ENCODE measurements at regions not wholly inside any gene's neighbourhood (a gene's known extent, or its start where the extent isn't known, plus 50 kb on each side); places are given as distances from the start of the nearest gene placed in this dataset.

GRCh38 chr1:178644308-178645120 lies 80.5 kb upstream of the RALGPS2 start:
- peaks cover 3% of the 10 kb centered on the region for H3K27me3 Mint-ChIP-seq (ENCODE audit: unreplicated experiment)
- no peaks in the 10 kb centered on the region for H3K36me3 Mint-ChIP-seq (ENCODE audit: unreplicated experiment)
- peaks cover 43% of the 10 kb centered on the region for H3K4me1 Mint-ChIP-seq (ENCODE audit: low read depth, unreplicated experiment)
- peak overlapping the region; percentile 78 for H3K4me3 Mint-ChIP-seq (ENCODE audit: unreplicated experiment)
- DNase-seq, result peak; percentile 27
- no peak for TF ChIP-seq CTCF (IDR thresholded peaks at IDR 0.05; ENCODE audit: partially characterized antibody, unreplicated experiment)
- peak overlapping the region; percentile 99 for H3K27ac Mint-ChIP-seq (ENCODE audit: unreplicated experiment)
- peaks cover 2% of the 10 kb centered on the region for H3K9me3 Mint-ChIP-seq (ENCODE audit: unreplicated experiment)

- Mint-ChIP-seq H3K36me3 (ENCODE audit: unreplicated experiment) (no peaks in the 10 kb centered on the region), H3K27ac (ENCODE audit: unreplicated experiment) (peak overlapping the region; percentile 99), H3K9me3 (ENCODE audit: unreplicated experiment) (peaks cover 2% of the 10 kb centered on the region), H3K4me1 (ENCODE audit: low read depth, unreplicated experiment) (peaks cover 45% of the 10 kb centered on the region), H3K27me3 (ENCODE audit: unreplicated experiment) (peaks cover 3% of the 10 kb centered on the region), H3K4me3 (ENCODE audit: unreplicated experiment) (peak overlapping the region; percentile 78)
- no peak for TF ChIP-seq CTCF (IDR thresholded peaks at IDR 0.05; ENCODE audit: partially characterized antibody, unreplicated experiment)
- DNase-seq, result peak; percentile 55
Observed at GRCh38 chr1:178645157-178645807, 79.8 kb upstream of the RALGPS2 start.

GRCh38 chr1:178645808-178646200 lies 79.2 kb upstream of the RALGPS2 start:
- no peak for DNase-seq
- H3K27me3 Mint-ChIP-seq (ENCODE audit: unreplicated experiment), result peaks cover 3% of the 10 kb centered on the region
- no peaks in the 10 kb centered on the region for H3K36me3 Mint-ChIP-seq (ENCODE audit: unreplicated experiment)
- peaks cover 48% of the 10 kb centered on the region for H3K4me1 Mint-ChIP-seq (ENCODE audit: low read depth, unreplicated experiment)
- no peak for TF ChIP-seq CTCF (IDR thresholded peaks at IDR 0.05; ENCODE audit: partially characterized antibody, unreplicated experiment)
- H3K4me3 Mint-ChIP-seq (ENCODE audit: unreplicated experiment), result no peak overlapping the region
- H3K9me3 Mint-ChIP-seq (ENCODE audit: unreplicated experiment), result peaks cover 2% of the 10 kb centered on the region
- peak overlapping the region; percentile 82 for H3K27ac Mint-ChIP-seq (ENCODE audit: unreplicated experiment)

- H3K4me3 Mint-ChIP-seq (ENCODE audit: unreplicated experiment), result no peak overlapping the region
- H3K27ac Mint-ChIP-seq (ENCODE audit: unreplicated experiment), result peak overlapping the region; percentile 8
- peaks cover 58% of the 10 kb centered on the region for H3K4me1 Mint-ChIP-seq (ENCODE audit: low read depth, unreplicated experiment)
- H3K9me3 Mint-ChIP-seq (ENCODE audit: unreplicated experiment), result peaks cover 4% of the 10 kb centered on the region
- no peak for TF ChIP-seq CTCF (IDR thresholded peaks at IDR 0.05; ENCODE audit: partially characterized antibody, unreplicated experiment)
- no peak for DNase-seq
- peaks cover 6% of the 10 kb centered on the region for H3K27me3 Mint-ChIP-seq (ENCODE audit: unreplicated experiment)
- no peaks in the 10 kb centered on the region for H3K36me3 Mint-ChIP-seq (ENCODE audit: unreplicated experiment)
Observed at GRCh38 chr1:178646821-178647220, 78.2 kb upstream of the RALGPS2 start.

- H3K36me3 Mint-ChIP-seq (ENCODE audit: unreplicated experiment), result no peaks in the 10 kb centered on the region
- DNase-seq, result no peak
- H3K27ac Mint-ChIP-seq (ENCODE audit: unreplicated experiment), result no peak overlapping the region
- H3K27me3 Mint-ChIP-seq (ENCODE audit: unreplicated experiment), result peaks cover 6% of the 10 kb centered on the region
- TF ChIP-seq CTCF (IDR thresholded peaks at IDR 0.05; ENCODE audit: partially characterized antibody, unreplicated experiment), result no peak
- peaks cover 60% of the 10 kb centered on the region for H3K4me1 Mint-ChIP-seq (ENCODE audit: low read depth, unreplicated experiment)
- no peak overlapping the region for H3K4me3 Mint-ChIP-seq (ENCODE audit: unreplicated experiment)
- H3K9me3 Mint-ChIP-seq (ENCODE audit: unreplicated experiment), result peaks cover 4% of the 10 kb centered on the region
Observed at GRCh38 chr1:178648151-178648550, 76.9 kb upstream of the RALGPS2 start.

All from glutamatergic neuron (in vitro differentiated cells).